GM08714 (cell line): ENCODE measurements at regions not wholly inside any gene's neighbourhood (a gene's known extent, or its start where the extent isn't known, plus 50 kb on each side); places are given as distances from the start of the nearest gene placed in this dataset.

ENCODE experiments used
- H3K4me3 ChIP-seq: fragments of 200-500 bp; sonication (Bioruptor generic); 2 replicates; pipeline ENCODE4 v1.5.1; 2014; ENCODE audit warnings: mild to moderate bottlenecking, low read length, inconsistent platforms
- ZNF274 ChIP-seq: IDR thresholded peaks from 2 replicates; pipeline ENCODE4 v1.6.1; 2012; ENCODE audit warnings: mild to moderate bottlenecking, low read depth, low read length

- no peak overlapping the region for H3K4me3 ChIP-seq
- TF ChIP-seq ZNF274 = no peak
Observed at GRCh38 chr15:47588958-47589357, 128.3 kb upstream of the SEMA6D start.

GRCh38 chr15:47598996-47599395 lies 118.3 kb upstream of the SEMA6D start:
- TF ChIP-seq ZNF274 = no peak

GRCh38 chr15:47599806-47600205 lies 117.5 kb upstream of the SEMA6D start:
- no peak overlapping the region for H3K4me3 ChIP-seq
- TF ChIP-seq ZNF274 = no peak

More at GRCh38 chr15:47598996-47599395, 118.3 kb upstream of the SEMA6D start:
- H3K4me3 ChIP-seq = no peak overlapping the region

GRCh38 chr15:47602121-47602520 lies 115.2 kb upstream of the SEMA6D start:
- TF ChIP-seq ZNF274 = no peak
- H3K4me3 ChIP-seq = no peak overlapping the region

GRCh38 chr15:47603026-47603425 lies 114.3 kb upstream of the SEMA6D start:
- no peak for TF ChIP-seq ZNF274
- no peak overlapping the region for H3K4me3 ChIP-seq

- H3K4me3 ChIP-seq = no peak overlapping the region
- no peak for TF ChIP-seq ZNF274
Observed at GRCh38 chr15:47607695-47608094, 109.6 kb upstream of the SEMA6D start.

- TF ChIP-seq ZNF274 = no peak
Observed at GRCh38 chr15:47609693-47610092, 107.6 kb upstream of the SEMA6D start.

GRCh38 chr15:47610736-47611135 lies 106.6 kb upstream of the SEMA6D start:
- H3K4me3 ChIP-seq = no peak overlapping the region
- TF ChIP-seq ZNF274 = no peak

More at GRCh38 chr15:47609693-47610092, 107.6 kb upstream of the SEMA6D start:
- no peak overlapping the region for H3K4me3 ChIP-seq

GRCh38 chr15:47614360-47615011 lies 102.8 kb upstream of the SEMA6D start:
- TF ChIP-seq ZNF274 = no peak
- H3K4me3 ChIP-seq = no peak overlapping the region

- H3K4me3 ChIP-seq = no peak overlapping the region
Observed at GRCh38 chr15:47616876-47617275, 100.4 kb upstream of the SEMA6D start.

GRCh38 chr15:47618241-47618640 lies 99.1 kb upstream of the SEMA6D start:
- no peak for TF ChIP-seq ZNF274
- no peak overlapping the region for H3K4me3 ChIP-seq

More at GRCh38 chr15:47616876-47617275, 100.4 kb upstream of the SEMA6D start:
- no peak for TF ChIP-seq ZNF274

- no peak for TF ChIP-seq ZNF274
- no peak overlapping the region for H3K4me3 ChIP-seq
Observed at GRCh38 chr15:47620960-47621681, 96.2 kb upstream of the SEMA6D start.

- TF ChIP-seq ZNF274 = no peak
- no peak overlapping the region for H3K4me3 ChIP-seq
Observed at GRCh38 chr15:47622055-47622454, 95.2 kb upstream of the SEMA6D start.

GRCh38 chr15:47624503-47624902 lies 92.8 kb upstream of the SEMA6D start:
- H3K4me3 ChIP-seq = no peak overlapping the region
- no peak for TF ChIP-seq ZNF274

GRCh38 chr15:47639042-47639441 lies 78.3 kb upstream of the SEMA6D start:
- TF ChIP-seq ZNF274 = no peak
- no peak overlapping the region for H3K4me3 ChIP-seq
